Activated CD8-positive, alpha-beta memory T cell treated with anti-CD3 and anti-CD28 coated beads, Interleukin-2, amount 10 ng/mL, durations not matched to agents 7 days and 5 days (primary cell): ENCODE measurements at regions not wholly inside any gene's neighbourhood (a gene's known extent, or its start where the extent isn't known, plus 50 kb on each side); places are given as distances from the start of the nearest gene placed in this dataset.
"Not testable (repeated sequence)": the region's sequence is repeated elsewhere in the genome, so short reads cannot be mapped to it uniquely, and the experiment has no call there.

Experiments
- ATAC-seq: fragments of 150-1000 bp; cut with Tn5 transposase; one replicate; pipeline ENCODE4 v1.10.0; 2021; ENCODE audit warnings: moderate library complexity
- CTCF ChIA-PET: fragments of 350-600 bp; sonication (Branson Sonifier 250); formaldehyde crosslinking; loops from one replicate; lab custom pipeline; 2021; ENCODE audit warnings: antibody characterized with exemption; lab: Charles Lee
- DNase-seq: peaks from one replicate; pipeline ENCODE4 v3.0.0-alpha.2; 2020
- H3K27ac Mint-ChIP-seq: one replicate; pipeline ENCODE4 v1.8.0; 2021; ENCODE audit warnings: mild to moderate bottlenecking, mixed read lengths
- H3K27me3 Mint-ChIP-seq: one replicate; pipeline ENCODE4 v1.8.0; 2021; ENCODE audit warnings: mixed read lengths
- H3K36me3 Mint-ChIP-seq: one replicate; pipeline ENCODE4 v1.8.0; 2021; ENCODE audit warnings: mild to moderate bottlenecking, mixed read lengths
- H3K4me1 Mint-ChIP-seq: one replicate; pipeline ENCODE4 v1.8.0; 2021; ENCODE audit warnings: mixed read lengths
- H3K4me3 Mint-ChIP-seq: one replicate; pipeline ENCODE4 v1.8.0; 2021; ENCODE audit warnings: mild to moderate bottlenecking, moderate library complexity, mixed read lengths
- H3K9me3 Mint-ChIP-seq: one replicate; pipeline ENCODE4 v1.8.0; 2022; ENCODE audit warnings: low read depth, mixed read lengths

DNA sequence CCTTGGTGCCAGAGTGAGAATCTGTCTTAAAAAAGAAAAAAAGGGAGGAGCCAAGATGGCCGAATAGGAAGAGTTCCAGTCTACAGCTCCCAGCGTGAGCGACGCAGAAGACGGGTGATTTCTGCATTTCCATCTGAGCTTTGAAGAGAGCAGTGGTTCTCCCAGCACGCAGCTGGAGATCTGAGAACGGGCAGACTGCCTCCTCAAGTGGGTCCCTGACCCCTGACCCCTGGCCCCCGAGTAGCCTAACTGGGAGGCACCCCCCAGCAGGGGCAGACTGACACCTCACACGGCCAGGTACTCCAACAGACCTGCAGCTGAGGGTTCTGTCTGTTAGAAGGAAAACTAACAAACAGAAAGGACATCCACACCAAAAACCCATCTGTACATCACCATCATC is 937.9 kb upstream of the ZNF722 start:
- DNase-seq, H3K4me1 Mint-ChIP-seq, H3K27ac Mint-ChIP-seq, CTCF ChIA-PET, H3K27me3 Mint-ChIP-seq, H3K9me3 Mint-ChIP-seq, H3K36me3 Mint-ChIP-seq, H3K4me3 Mint-ChIP-seq, ATAC-seq: not testable (repeated sequence)

DNA sequence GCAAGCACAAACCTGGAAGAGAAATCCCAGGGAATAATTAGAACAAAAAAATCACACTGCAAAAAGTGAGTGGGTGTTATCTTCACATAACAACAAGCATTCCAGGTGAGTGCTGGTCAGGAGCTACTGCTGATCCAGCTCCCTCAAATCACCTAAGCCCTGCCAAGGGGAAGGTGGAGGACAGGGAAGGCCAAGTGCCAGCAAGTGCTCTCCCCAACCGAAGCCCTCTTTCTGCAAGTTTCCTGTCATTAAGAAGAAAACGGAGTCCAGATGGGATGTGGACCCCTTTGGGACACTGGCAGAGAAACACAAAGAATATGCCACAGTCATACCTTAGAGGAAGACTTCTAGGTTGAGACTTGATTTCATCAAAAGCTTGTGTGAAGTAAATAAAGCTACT is 933.0 kb upstream of the ZNF722 start:
- Mint-ChIP-seq H3K4me3 (no peak overlapping the region), H3K4me1 (no peaks in the 10 kb centered on the region), H3K27ac (no peak overlapping the region), H3K9me3 (peaks cover 16% of the 10 kb centered on the region), H3K36me3 (peaks cover 5% of the 10 kb centered on the region), H3K27me3 (no peaks in the 10 kb centered on the region)
- DNase-seq = no peak
- no peak for ATAC-seq
- CTCF ChIA-PET = no interaction called here

DNA sequence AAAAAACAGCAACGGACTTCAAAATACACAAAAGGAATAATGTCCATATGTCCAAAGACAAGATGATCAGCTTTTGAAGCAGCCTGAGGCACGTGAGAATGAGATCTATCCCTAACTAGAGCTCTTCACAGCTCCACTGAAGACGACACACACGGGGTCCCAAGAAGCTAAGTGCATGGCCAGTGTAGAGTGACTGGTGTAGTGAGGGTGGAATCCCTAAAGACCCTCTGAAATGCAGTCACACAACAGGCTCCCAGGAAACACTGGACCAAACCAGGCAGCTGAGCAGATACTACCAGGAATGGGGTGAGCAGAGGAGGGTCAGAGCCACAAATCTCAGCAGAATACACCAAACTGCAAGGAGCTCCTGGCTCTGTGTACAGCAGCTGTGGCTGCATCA is 932.4 kb upstream of the ZNF722 start:
- ATAC-seq, CTCF ChIA-PET, DNase-seq, H3K27ac Mint-ChIP-seq, H3K36me3 Mint-ChIP-seq, H3K27me3 Mint-ChIP-seq, H3K4me3 Mint-ChIP-seq, H3K4me1 Mint-ChIP-seq: not testable (repeated sequence)
- peaks cover 16% of the 10 kb centered on the region for H3K9me3 Mint-ChIP-seq

- peaks cover 19% of the 10 kb centered on the region for H3K9me3 Mint-ChIP-seq
- CTCF ChIA-PET = no interaction called here
- H3K4me3 Mint-ChIP-seq = no peak overlapping the region
- no peaks in the 10 kb centered on the region for H3K4me1 Mint-ChIP-seq
- H3K36me3 Mint-ChIP-seq = peaks cover 5% of the 10 kb centered on the region
- no peak overlapping the region for H3K27ac Mint-ChIP-seq
- no peaks in the 10 kb centered on the region for H3K27me3 Mint-ChIP-seq
- DNase-seq (no peak), ATAC-seq (no peak)
Measured at GRCh38 chr7:63067897-63068585, 930.6 kb upstream of the ZNF722 start.

DNA sequence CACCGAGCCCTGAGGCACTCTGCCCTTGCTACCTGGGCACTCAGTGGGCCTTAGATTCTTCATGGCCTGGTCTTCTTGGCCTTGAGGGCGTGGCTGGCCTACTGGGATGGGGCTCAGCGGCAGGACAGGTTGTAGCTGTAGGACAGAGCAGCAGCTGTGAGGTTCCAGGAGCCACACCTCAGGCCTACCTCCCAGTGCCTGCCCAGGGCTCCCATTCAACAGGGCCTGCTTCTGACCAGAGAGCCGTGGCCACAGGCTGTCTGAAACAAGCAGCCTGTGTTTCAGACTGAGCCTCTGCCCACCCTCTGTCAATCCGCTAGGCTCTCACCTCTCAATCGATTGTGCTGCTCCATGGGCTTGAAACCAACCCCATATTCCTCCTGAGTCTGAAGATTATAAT is 928.0 kb upstream of the ZNF722 start:
- DNase-seq = no peak
- Mint-ChIP-seq H3K4me1 (no peaks in the 10 kb centered on the region), H3K27me3 (no peaks in the 10 kb centered on the region), H3K4me3 (no peak overlapping the region), H3K36me3 (peaks cover 5% of the 10 kb centered on the region), H3K9me3 (peaks cover 21% of the 10 kb centered on the region), H3K27ac (no peak overlapping the region)
- ATAC-seq = no peak
- CTCF ChIA-PET = no interaction called here

DNA sequence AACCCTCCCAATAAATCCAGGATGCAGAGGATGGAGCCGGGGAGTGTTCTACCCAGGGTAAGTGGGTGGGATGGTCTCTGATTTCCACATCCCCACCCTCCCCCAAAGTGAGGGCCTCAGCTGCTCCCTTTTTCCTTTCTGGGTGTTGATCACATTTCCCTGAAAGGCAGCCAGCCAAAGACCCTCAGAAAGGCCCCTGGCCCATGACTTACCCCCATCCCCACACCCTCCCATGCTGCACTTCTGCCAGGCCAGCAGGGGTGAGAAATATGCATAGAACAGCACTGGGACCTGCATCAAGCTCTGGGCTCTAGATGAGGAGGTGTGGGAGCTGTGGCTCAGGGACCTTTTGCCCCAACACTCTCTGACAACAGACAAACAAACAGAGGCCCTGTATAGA is 927.3 kb upstream of the ZNF722 start:
- Mint-ChIP-seq H3K27me3 (no peaks in the 10 kb centered on the region), H3K4me1 (no peaks in the 10 kb centered on the region), H3K4me3 (no peak overlapping the region), H3K36me3 (peaks cover 5% of the 10 kb centered on the region), H3K9me3 (peaks cover 18% of the 10 kb centered on the region), H3K27ac (no peak overlapping the region)
- ATAC-seq = no peak
- DNase-seq = no peak
- CTCF ChIA-PET = no interaction called here

DNA sequence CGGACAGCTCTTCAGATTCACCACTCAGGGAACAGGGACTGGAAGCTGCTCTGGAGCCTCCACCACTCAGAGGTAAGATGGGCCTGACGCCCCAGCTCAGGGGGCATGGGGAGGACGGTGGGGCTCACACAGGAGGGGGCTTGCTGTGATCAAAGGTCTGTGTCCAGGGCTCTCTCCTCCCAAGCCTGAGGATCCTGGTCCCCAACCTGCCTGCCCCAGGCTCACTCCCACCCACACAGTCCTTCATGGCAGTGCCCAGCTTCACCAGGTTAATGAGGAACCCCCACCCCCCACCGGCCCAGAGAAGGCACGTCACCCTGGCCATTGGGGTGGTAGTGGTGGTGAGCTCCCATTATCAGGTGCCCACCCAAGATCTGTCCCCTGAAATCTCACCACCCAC is 926.7 kb upstream of the ZNF722 start:
- Mint-ChIP-seq H3K36me3 (peaks cover 5% of the 10 kb centered on the region), H3K27me3 (no peaks in the 10 kb centered on the region), H3K4me3 (no peak overlapping the region), H3K4me1 (no peaks in the 10 kb centered on the region), H3K27ac (no peak overlapping the region), H3K9me3 (peaks cover 18% of the 10 kb centered on the region)
- ATAC-seq = no peak
- DNase-seq = no peak
- CTCF ChIA-PET = no interaction called here

- H3K36me3 Mint-ChIP-seq = peaks cover 3% of the 10 kb centered on the region
- ATAC-seq (no peak), DNase-seq (no peak)
- H3K27me3 Mint-ChIP-seq = no peaks in the 10 kb centered on the region
- no peaks in the 10 kb centered on the region for H3K4me1 Mint-ChIP-seq
- CTCF ChIA-PET = no interaction called here
- no peak overlapping the region for H3K4me3 Mint-ChIP-seq
- H3K27ac Mint-ChIP-seq = no peak overlapping the region
- peaks cover 18% of the 10 kb centered on the region for H3K9me3 Mint-ChIP-seq
Measured at GRCh38 chr7:63072806-63073205, 925.8 kb upstream of the ZNF722 start.

GRCh38 chr7:63073286-63073685 is 925.4 kb upstream of the ZNF722 start:
- H3K27ac Mint-ChIP-seq = no peak overlapping the region
- H3K4me1 Mint-ChIP-seq = no peaks in the 10 kb centered on the region
- no peaks in the 10 kb centered on the region for H3K27me3 Mint-ChIP-seq
- DNase-seq = no peak
- no peak overlapping the region for H3K4me3 Mint-ChIP-seq
- peaks cover 18% of the 10 kb centered on the region for H3K9me3 Mint-ChIP-seq
- CTCF ChIA-PET = no interaction called here
- no peak for ATAC-seq
- peaks cover 3% of the 10 kb centered on the region for H3K36me3 Mint-ChIP-seq

DNA sequence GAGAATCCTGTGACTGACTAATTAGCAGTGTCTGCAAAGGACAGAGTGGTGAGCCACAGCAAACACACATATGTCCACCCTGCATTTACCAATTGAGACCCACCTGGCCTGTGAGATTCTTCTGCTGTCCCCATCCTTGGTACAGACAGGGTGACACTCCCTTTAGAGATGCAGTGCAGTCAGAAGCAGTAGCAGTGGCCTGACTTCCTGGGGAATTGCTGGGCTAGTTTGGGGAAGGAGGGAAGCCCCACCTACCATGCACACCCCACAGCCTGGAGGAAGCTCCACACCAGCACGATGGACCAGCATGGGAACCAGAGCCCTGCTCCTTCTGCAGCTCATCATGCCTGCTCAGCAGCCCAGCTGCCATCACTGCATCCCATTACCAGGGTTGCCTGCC is 924.9 kb upstream of the ZNF722 start:
- no peak overlapping the region for H3K4me3 Mint-ChIP-seq
- no peak for DNase-seq
- H3K9me3 Mint-ChIP-seq = peaks cover 15% of the 10 kb centered on the region
- H3K36me3 Mint-ChIP-seq = peaks cover 1% of the 10 kb centered on the region
- CTCF ChIA-PET = no interaction called here
- H3K27ac Mint-ChIP-seq = no peak overlapping the region
- H3K27me3 Mint-ChIP-seq = no peaks in the 10 kb centered on the region
- no peaks in the 10 kb centered on the region for H3K4me1 Mint-ChIP-seq
- no peak for ATAC-seq

DNA sequence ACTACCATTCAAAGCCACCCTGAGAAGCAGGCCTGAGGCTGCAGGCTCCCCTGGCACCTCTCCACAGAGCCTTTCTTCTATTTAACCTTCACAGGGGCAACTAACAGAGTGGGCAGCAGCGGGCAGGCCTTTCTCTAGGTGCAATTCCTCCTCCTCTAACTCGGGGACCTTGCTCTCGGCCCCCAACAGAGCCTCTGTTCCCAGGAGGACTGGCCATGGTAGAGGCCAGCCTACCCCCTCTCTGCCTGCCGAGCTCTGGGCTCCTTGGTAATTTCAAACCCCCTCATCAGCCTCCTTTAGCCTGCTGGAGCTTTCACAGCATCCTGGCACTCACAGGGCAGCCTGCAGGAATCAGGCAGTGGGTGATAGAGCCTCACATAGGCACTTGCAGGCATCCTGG is 920.8 kb upstream of the ZNF722 start:
- no peaks in the 10 kb centered on the region for H3K36me3 Mint-ChIP-seq
- DNase-seq (no peak), ATAC-seq (no peak)
- no peaks in the 10 kb centered on the region for H3K27me3 Mint-ChIP-seq
- H3K9me3 Mint-ChIP-seq = peaks cover 18% of the 10 kb centered on the region
- CTCF ChIA-PET = no interaction called here
- H3K27ac Mint-ChIP-seq = no peak overlapping the region
- no peak overlapping the region for H3K4me3 Mint-ChIP-seq
- no peaks in the 10 kb centered on the region for H3K4me1 Mint-ChIP-seq

GRCh38 chr7:63080406-63080805 is 918.2 kb upstream of the ZNF722 start:
- CTCF ChIA-PET = no interaction called here
- no peaks in the 10 kb centered on the region for H3K4me1 Mint-ChIP-seq
- no peak overlapping the region for H3K4me3 Mint-ChIP-seq
- H3K36me3 Mint-ChIP-seq = no peaks in the 10 kb centered on the region
- no peaks in the 10 kb centered on the region for H3K27me3 Mint-ChIP-seq
- H3K27ac Mint-ChIP-seq = no peak overlapping the region
- ATAC-seq (no peak), DNase-seq (no peak)
- H3K9me3 Mint-ChIP-seq = peaks cover 13% of the 10 kb centered on the region

GRCh38 chr7:63080831-63081230 is 917.8 kb upstream of the ZNF722 start:
- no peak for DNase-seq
- ATAC-seq = no peak
- Mint-ChIP-seq H3K9me3 (peaks cover 14% of the 10 kb centered on the region), H3K27ac (no peak overlapping the region), H3K36me3 (no peaks in the 10 kb centered on the region), H3K27me3 (no peaks in the 10 kb centered on the region), H3K4me3 (no peak overlapping the region), H3K4me1 (no peaks in the 10 kb centered on the region)
- CTCF ChIA-PET = no interaction called here

- Mint-ChIP-seq H3K27me3 (no peaks in the 10 kb centered on the region), H3K36me3 (peaks cover 2% of the 10 kb centered on the region), H3K27ac (no peak overlapping the region), H3K4me1 (no peaks in the 10 kb centered on the region), H3K9me3 (peaks cover 38% of the 10 kb centered on the region), H3K4me3 (no peak overlapping the region)
- CTCF ChIA-PET = no interaction called here
- ATAC-seq (no peak), DNase-seq (no peak)
Measured at GRCh38 chr7:63087575-63088190, 911.0 kb upstream of the ZNF722 start.
